A673 (cell line): ENCODE measurements at regions not wholly inside any gene's neighbourhood (a gene's known extent, or its start where the extent isn't known, plus 50 kb on each side); places are given as distances from the start of the nearest gene placed in this dataset.
A peak's percentile ranks its signal among the peaks of the same experiment; 100 is the strongest.

ENCODE experiments used
- BruUV-seq: library from RNA; stranded (reverse); fragments of 400-500 nt; replicated peaks from 2 replicates; lab custom pipeline; 2021; lab: Mats Ljungman, UMichigan
- CTCF ChIA-PET: fragments of 300-600 bp; sonication (Branson Sonifier 250); formaldehyde crosslinking; loops from one replicate; lab custom pipeline; 2022; ENCODE audit warnings: antibody characterized with exemption; lab: Charles Lee
- POLR2A ChIA-PET: fragments of 300-600 bp; sonication (Branson Sonifier 250); formaldehyde crosslinking; loops from one replicate; lab custom pipeline; 2022; ENCODE audit warnings: antibody characterized with exemption; ENCODE audit not compliant: low non-redundant PET; lab: Charles Lee
- DNase-seq: peaks from one replicate; pipeline ENCODE4 v3.0.0-alpha.2; 2015; ENCODE audit warnings: low spot score
- H3K27ac ChIP-seq: fragments of 200-600 bp; sonication (generic); 2 replicates; pipeline ENCODE4 v1.5.1; 2016; ENCODE audit warnings: mixed run types, low read depth, mild to moderate bottlenecking, mixed read lengths, antibody characterized with exemption, low read length; ENCODE audit not compliant: poor library complexity, severe bottlenecking
- H3K27me3 ChIP-seq: fragments of 200-600 bp; sonication (generic); replicated peaks from 2 replicates; pipeline ENCODE4 v1.6.1; 2017; ENCODE audit warnings: mixed run types, low read depth, mild to moderate bottlenecking, mixed read lengths, antibody characterized with exemption, low read length; ENCODE audit not compliant: insufficient read depth, poor library complexity
- H3K36me3 ChIP-seq: fragments of 200-600 bp; sonication (generic); 2 replicates; pipeline ENCODE4 v1.6.1; 2016; ENCODE audit warnings: mixed run types, mild to moderate bottlenecking, mixed read lengths, antibody characterized with exemption, low read length; ENCODE audit not compliant: insufficient read depth, poor library complexity, severe bottlenecking
- H3K4me1 ChIP-seq: fragments of 200-600 bp; sonication (generic); 2 replicates; pipeline ENCODE4 v1.6.1; 2017; ENCODE audit warnings: mixed run types, mild to moderate bottlenecking, mixed read lengths, antibody characterized with exemption, low read length; ENCODE audit not compliant: insufficient read depth, poor library complexity, severe bottlenecking
- H3K4me3 ChIP-seq: fragments of 200-600 bp; sonication (generic); 2 replicates; pipeline ENCODE4 v1.5.1; 2016; ENCODE audit warnings: low read depth, mixed run types, mild to moderate bottlenecking, mixed read lengths, low read length; ENCODE audit not compliant: poor library complexity, severe bottlenecking
- H3K9me3 ChIP-seq: fragments of 200-600 bp; sonication (generic); 2 replicates; pipeline ENCODE4 v1.6.1; 2016; ENCODE audit warnings: mixed run types, low read depth, mild to moderate bottlenecking, mixed read lengths, antibody characterized with exemption, low read length; ENCODE audit not compliant: poor library complexity, severe bottlenecking
- EZH2 ChIP-seq: fragments of 200-600 bp; sonication (generic); IDR thresholded peaks from 2 replicates; pipeline ENCODE4 v1.6.1; 2017; ENCODE audit warnings: borderline replicate concordance, low read depth, mild to moderate bottlenecking, mixed read lengths, antibody characterized with exemption, low read length; ENCODE audit not compliant: poor library complexity, severe bottlenecking
- intact Hi-C: fragments of 100-400 bp; cut with micrococcal nuclease; formaldehyde crosslinking; loops from one replicate; pipeline ENCODE4 v1.10.0; 2022; ENCODE audit not compliant: unreplicated experiment
- TF ChIP-seq, protein P1 (sequence below): fragments of 300-800, 200-600 bp; sonication (generic); conservative IDR thresholded peaks from 2 replicates; pipeline ENCODE4 v1.5.1; 2017; ENCODE audit warnings: low read depth, mild to moderate bottlenecking, antibody characterized with exemption, low read length, moderate library complexity, mixed read lengths

DNA sequence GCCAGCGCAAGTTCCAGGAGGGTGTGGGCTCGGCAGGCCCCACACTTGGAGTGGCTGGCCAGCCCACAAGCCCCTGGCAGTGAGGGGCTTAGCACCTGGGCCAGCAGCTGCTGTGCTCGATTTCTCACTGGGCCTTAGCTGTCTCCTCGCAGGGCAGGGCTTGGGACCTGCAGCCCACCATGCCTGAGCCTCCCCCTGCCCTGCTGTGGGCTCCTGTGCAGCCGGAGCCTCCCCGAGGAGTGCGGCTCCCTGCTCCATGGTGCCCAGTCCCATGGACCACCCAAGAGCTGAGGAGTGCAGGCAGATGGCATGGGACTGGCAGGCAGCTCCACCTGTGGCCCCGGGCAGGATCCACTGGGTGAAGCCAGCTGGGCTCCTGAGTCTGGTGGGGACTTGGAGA, 139.2 kb upstream of the CXCL13 start:
- no peaks in the 10 kb centered on the region for H3K4me1 ChIP-seq
- POLR2A ChIA-PET: no interaction called here
- H3K9me3 ChIP-seq: no peaks in the 10 kb centered on the region
- TF ChIP-seq EZH2: no peak
- TF ChIP-seq, protein P1, sequence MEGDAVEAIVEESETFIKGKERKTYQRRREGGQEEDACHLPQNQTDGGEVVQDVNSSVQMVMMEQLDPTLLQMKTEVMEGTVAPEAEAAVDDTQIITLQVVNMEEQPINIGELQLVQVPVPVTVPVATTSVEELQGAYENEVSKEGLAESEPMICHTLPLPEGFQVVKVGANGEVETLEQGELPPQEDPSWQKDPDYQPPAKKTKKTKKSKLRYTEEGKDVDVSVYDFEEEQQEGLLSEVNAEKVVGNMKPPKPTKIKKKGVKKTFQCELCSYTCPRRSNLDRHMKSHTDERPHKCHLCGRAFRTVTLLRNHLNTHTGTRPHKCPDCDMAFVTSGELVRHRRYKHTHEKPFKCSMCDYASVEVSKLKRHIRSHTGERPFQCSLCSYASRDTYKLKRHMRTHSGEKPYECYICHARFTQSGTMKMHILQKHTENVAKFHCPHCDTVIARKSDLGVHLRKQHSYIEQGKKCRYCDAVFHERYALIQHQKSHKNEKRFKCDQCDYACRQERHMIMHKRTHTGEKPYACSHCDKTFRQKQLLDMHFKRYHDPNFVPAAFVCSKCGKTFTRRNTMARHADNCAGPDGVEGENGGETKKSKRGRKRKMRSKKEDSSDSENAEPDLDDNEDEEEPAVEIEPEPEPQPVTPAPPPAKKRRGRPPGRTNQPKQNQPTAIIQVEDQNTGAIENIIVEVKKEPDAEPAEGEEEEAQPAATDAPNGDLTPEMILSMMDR: no peak
- no peaks in the 10 kb centered on the region for H3K36me3 ChIP-seq
- CTCF ChIA-PET: no interaction called here
- no TSS peak for BruUV-seq
- no peak for DNase-seq
- H3K4me3 ChIP-seq: no peak overlapping the region
- intact Hi-C loops: no loop called here
- H3K27ac ChIP-seq: no peak overlapping the region
- no peaks in the 10 kb centered on the region for H3K27me3 ChIP-seq

DNA sequence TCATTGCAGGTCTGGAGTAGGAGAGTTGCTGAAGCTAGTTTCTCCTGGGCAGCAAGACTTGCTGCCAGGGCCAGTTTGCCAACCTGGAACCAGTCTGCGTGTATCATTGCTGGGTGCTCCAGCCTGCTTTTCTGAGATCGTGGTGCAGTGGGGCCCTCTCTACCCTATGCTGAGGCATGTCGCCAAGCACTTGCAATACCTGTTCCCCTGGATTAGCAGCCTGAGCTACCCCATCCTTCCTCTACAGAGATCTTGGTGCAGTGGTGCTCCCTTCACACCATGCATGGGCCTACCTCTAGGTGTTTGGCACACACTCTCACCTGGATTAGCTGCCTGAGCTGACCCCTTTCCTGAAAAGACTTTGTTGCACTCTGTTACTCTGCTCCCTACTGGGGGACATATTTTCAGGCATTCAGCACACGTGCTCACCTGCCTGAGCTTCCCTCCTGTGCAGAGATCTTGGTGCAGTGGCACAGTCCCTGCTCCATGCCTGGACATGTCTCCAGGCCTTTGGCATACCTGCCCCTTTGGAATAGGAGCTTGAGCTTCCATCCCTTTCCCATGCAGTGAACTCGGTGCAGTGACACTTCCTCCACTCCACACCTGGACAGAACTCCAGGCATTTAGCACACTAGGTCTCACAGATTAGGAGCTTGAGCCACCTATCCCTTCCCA, 133.7 kb upstream of the CXCL13 start:
- POLR2A ChIA-PET: no interaction called here
- no TSS peak for BruUV-seq

DNA sequence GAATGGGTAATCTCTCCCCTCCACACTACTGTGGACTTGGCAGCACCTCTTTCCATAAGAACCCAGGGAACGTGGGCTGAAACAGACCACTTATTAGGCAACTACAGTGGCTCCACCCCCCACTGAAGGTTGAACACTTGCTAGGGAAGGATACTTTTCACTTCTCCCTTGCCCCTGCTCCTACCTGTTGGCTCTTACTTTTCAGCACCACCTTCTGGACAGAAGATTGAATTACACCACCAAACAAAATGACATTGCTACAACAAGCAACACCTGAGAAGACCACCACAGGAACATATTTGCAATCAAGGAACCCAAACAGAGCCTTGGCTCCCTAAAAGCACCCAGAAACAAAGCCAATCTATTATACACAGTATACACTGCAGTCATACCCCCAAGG, 132.1 kb upstream of the CXCL13 start:
- BruUV-seq: no TSS peak
- intact Hi-C loops: no loop called here

More for the DNA sequence above, 133.7 kb upstream of the CXCL13 start:
- CTCF ChIA-PET: no interaction called here
- Histone ChIP-seq H3K9me3 (no peaks in the 10 kb centered on the region), H3K27me3 (no peaks in the 10 kb centered on the region), H3K4me1 (no peaks in the 10 kb centered on the region), H3K36me3 (no peaks in the 10 kb centered on the region), H3K27ac (no peak overlapping the region), H3K4me3 (no peak overlapping the region)
- intact Hi-C loops: no loop called here
- no peak for TF ChIP-seq EZH2
- TF ChIP-seq, protein P1: no peak
- no peak for DNase-seq

More for the DNA sequence above, 132.1 kb upstream of the CXCL13 start:
- TF ChIP-seq, protein P1: peak; percentile 44
- TF ChIP-seq EZH2: no peak
- Histone ChIP-seq H3K4me3 (no peak overlapping the region), H3K36me3 (no peaks in the 10 kb centered on the region), H3K4me1 (no peaks in the 10 kb centered on the region), H3K9me3 (no peaks in the 10 kb centered on the region), H3K27ac (no peak overlapping the region), H3K27me3 (no peaks in the 10 kb centered on the region)
- CTCF ChIA-PET: no interaction called here
- POLR2A ChIA-PET: no interaction called here
- DNase-seq: peak; percentile 2
